CD14-positive monocyte (primary cell): ENCODE measurements at regions not wholly inside any gene's neighbourhood (a gene's known extent, or its start where the extent isn't known, plus 50 kb on each side); places are given as distances from the start of the nearest gene placed in this dataset.

ENCODE experiments used
- DNase-seq, 3 donors: peaks; one replicate each; pipeline ENCODE4 v3.0.0-alpha.2; 2011 to 2022
- H2AFZ ChIP-seq: 2 replicates; pipeline ENCODE4 v1.6.0; 2012; ENCODE audit warnings: mild to moderate bottlenecking, low read depth, low read length, inconsistent platforms; ENCODE audit not compliant: insufficient read depth, poor library complexity, severe bottlenecking
- H3K27ac ChIP-seq, 2 donors: 1 replicate in 1 of 2; 2 replicates in 1 of 2; pipeline ENCODE4 v1.5.1; 2012 to 2013; ENCODE audit warnings: low read length in 2 of 2, control low read depth in 1 of 2, inconsistent platforms in 1 of 2, low read depth in 1 of 2, mild to moderate bottlenecking in 1 of 2
- H3K27me3 ChIP-seq, 2 donors: one replicate each; pipeline versions ENCODE4 v1.6.0 to v1.6.1; 2011 to 2013; ENCODE audit warnings: low read length in 2 of 2; ENCODE audit not compliant: control insufficient read depth in 2 of 2, insufficient read depth in 2 of 2
- H3K36me3 ChIP-seq, 2 donors: replicated peaks in 1 of 2; 1 replicate in 1 of 2; 2 replicates in 1 of 2; pipeline versions ENCODE4 v1.5.1 to v1.6.1; 2012 to 2013; ENCODE audit warnings: low read length in 2 of 2, control low read depth in 1 of 2, inconsistent platforms in 1 of 2, mild to moderate bottlenecking in 1 of 2; ENCODE audit not compliant: insufficient read depth in 2 of 2, control insufficient read depth in 1 of 2
- H3K4me1 ChIP-seq, 2 donors: 1 replicate in 1 of 2; 2 replicates in 1 of 2; pipeline versions ENCODE4 v1.5.1 to v1.6.1; 2012 to 2013; ENCODE audit warnings: low read length in 2 of 2, control low read depth in 1 of 2, inconsistent platforms in 1 of 2, mild to moderate bottlenecking in 1 of 2, moderate library complexity in 1 of 2; ENCODE audit not compliant: insufficient read depth in 2 of 2, control insufficient read depth in 1 of 2
- H3K4me2 ChIP-seq: replicated peaks from 2 replicates; pipeline ENCODE3; 2012; ENCODE audit warnings: low read length, moderate library complexity, mild to moderate bottlenecking; ENCODE audit not compliant: poor library complexity, severe bottlenecking; ENCODE audit errors: extremely low read depth
- H3K4me3 ChIP-seq, 3 experiments: fragments of 200-600 bp in 1 of 3; sonication (generic) in 1 of 3; replicated peaks in 1 of 3; 1 replicate in 2 of 3; 2 replicates in 1 of 3; pipeline ENCODE4 v1.5.1; 2011 to 2013; ENCODE audit warnings: low read length in 3 of 3, mild to moderate bottlenecking in 3 of 3, control low read depth in 2 of 3, low read depth in 2 of 3, inconsistent platforms in 1 of 3, moderate library complexity in 1 of 3
- H3K79me2 ChIP-seq: 2 replicates; pipeline ENCODE4 v1.6.0; 2012; ENCODE audit warnings: mild to moderate bottlenecking, control low read depth, inconsistent platforms, low read length, moderate library complexity; ENCODE audit not compliant: insufficient read depth
- H3K9ac ChIP-seq: 2 replicates; pipeline ENCODE4 v1.6.0; 2017; ENCODE audit warnings: low read length, mild to moderate bottlenecking; ENCODE audit not compliant: insufficient read depth, poor library complexity, severe bottlenecking
- H3K9me3 ChIP-seq, 2 donors: replicated peaks in 1 of 2; 1 replicate in 1 of 2; 2 replicates in 1 of 2; pipeline versions ENCODE4 v1.5.1 to v1.6.1; 2012 to 2013; ENCODE audit warnings: low read length in 2 of 2, control low read depth in 1 of 2; ENCODE audit not compliant: control insufficient read depth in 1 of 2, insufficient read depth in 1 of 2
- H4K20me1 ChIP-seq: 2 replicates; pipeline ENCODE4 v1.6.0; 2012; ENCODE audit warnings: mild to moderate bottlenecking, low read length, control low read depth, moderate library complexity; ENCODE audit not compliant: insufficient read depth
- H3K27ac Mint-ChIP-seq, 7 donors: one replicate each; pipeline ENCODE4 v1.8.0; 2020; ENCODE audit warnings: mild to moderate bottlenecking in 7 of 7, mixed read lengths in 7 of 7, moderate library complexity in 6 of 7, inconsistent platforms in 2 of 7
- H3K27me3 Mint-ChIP-seq, 3 donors: one replicate each; pipeline ENCODE4 v1.8.0; 2021 to 2022; ENCODE audit warnings: low read depth in 3 of 3, mild to moderate bottlenecking in 3 of 3, mixed read lengths in 3 of 3, moderate library complexity in 3 of 3, inconsistent platforms in 1 of 3
- H3K36me3 Mint-ChIP-seq, 2 donors: one replicate each; pipeline ENCODE4 v1.8.0; 2020; ENCODE audit warnings: mixed read lengths in 2 of 2, inconsistent platforms in 1 of 2, mild to moderate bottlenecking in 1 of 2
- H3K4me1 Mint-ChIP-seq: one replicate; pipeline ENCODE4 v1.8.0; 2020; ENCODE audit warnings: mild to moderate bottlenecking, mixed read lengths
- H3K4me3 Mint-ChIP-seq, 2 donors: one replicate each; pipeline ENCODE4 v1.8.0; 2020; ENCODE audit warnings: mild to moderate bottlenecking in 2 of 2, mixed read lengths in 2 of 2, moderate library complexity in 1 of 2
- H3K9me3 Mint-ChIP-seq, 7 donors: one replicate each; pipeline ENCODE4 v1.8.0; 2020 to 2022; ENCODE audit warnings: mixed read lengths in 7 of 7, mild to moderate bottlenecking in 6 of 7, moderate library complexity in 6 of 7, inconsistent platforms in 2 of 7
- CTCF ChIP-seq: fragments of 200-600 bp; IDR thresholded peaks from one replicate; pipeline ENCODE4 v1.8.0; 2022; ENCODE audit warnings: antibody characterized with exemption, mild to moderate bottlenecking
- WGBS: methylation state at CpG from one replicate; pipeline ENCODE4 v1.1.5; 2013; ENCODE audit warnings: missing lambda C conversion rate; ENCODE audit not compliant: insufficient coverage; 5-methylcytosine and 5-hydroxymethylcytosine counted together
- intact Hi-C, 2 donors: fragments of 100-400 bp; cut with micrococcal nuclease; formaldehyde crosslinking; loops; one replicate each; pipeline versions ENCODE4 v1.15.0 to v1.15.1; 2023

- H3K36me3 Mint-ChIP-seq, result no peaks in the 10 kb centered on the region
- Histone ChIP-seq H3K9ac (no peak overlapping the region), H2AFZ (no peak overlapping the region), H3K27me3 (no peaks in the 10 kb centered on the region), H3K27ac (no peak overlapping the region), H3K79me2 (no peaks in the 10 kb centered on the region), H4K20me1 (no peaks in the 10 kb centered on the region), H3K9me3 (no peaks in the 10 kb centered on the region), H3K4me1 (no peaks in the 10 kb centered on the region), H3K4me3 (no peak overlapping the region), H3K36me3 (no peaks in the 10 kb centered on the region), H3K4me2 (no peak overlapping the region)
- DNase-seq, result no peak
- no peak for TF ChIP-seq CTCF
- no peaks in the 10 kb centered on the region for H3K4me1 Mint-ChIP-seq
- no peaks in the 10 kb centered on the region for H3K27me3 Mint-ChIP-seq
- H3K4me3 Mint-ChIP-seq, result no peak overlapping the region
- peaks cover 0 to 5% (median 2%) of the 10 kb centered on the region in 7 donors for H3K9me3 Mint-ChIP-seq
- intact Hi-C loops, result no loop called here
- no peak overlapping the region for H3K27ac Mint-ChIP-seq
These were observed 290.3 kb upstream of the SGCD start for GRCh38 chr5:156036640-156037039.

DNA sequence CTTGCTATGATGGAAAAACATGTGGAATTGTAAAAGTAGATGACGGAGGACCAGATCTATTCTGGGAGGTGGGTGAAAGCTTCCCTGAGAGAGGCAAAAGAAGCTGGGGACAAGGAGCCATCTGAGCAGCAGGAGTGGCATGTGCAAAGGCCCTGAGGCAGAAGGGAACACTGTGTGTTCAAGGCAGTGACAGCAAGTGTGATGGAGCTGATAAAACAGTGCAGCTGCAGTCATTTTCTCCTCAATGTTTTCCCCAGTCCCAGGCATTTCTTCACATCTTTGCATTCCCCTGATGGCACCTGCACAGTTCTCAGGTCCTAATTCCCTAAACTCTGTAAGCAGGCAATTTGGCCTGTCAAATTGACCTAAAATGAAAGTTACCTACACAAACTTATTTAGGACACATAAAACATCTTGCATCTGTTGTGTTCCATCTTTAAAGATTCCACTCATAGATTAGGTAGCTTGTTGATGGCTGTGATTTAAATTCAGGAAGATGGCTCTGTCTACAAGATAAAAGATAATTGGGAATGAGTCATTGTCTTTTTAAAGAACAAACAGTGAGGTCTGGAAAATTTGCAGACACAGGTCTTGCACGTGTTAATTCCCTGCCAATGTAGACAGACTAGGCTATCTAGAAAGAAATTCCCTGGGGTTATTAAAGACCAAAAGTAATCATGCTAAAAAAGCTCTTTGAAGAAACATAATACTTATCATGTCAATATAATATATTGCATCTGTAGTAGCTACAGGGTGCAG lies 289.6 kb upstream of the SGCD start:
- no peak overlapping the region for H3K4me3 Mint-ChIP-seq
- no peaks in the 10 kb centered on the region for H3K4me1 ChIP-seq
- H3K36me3 Mint-ChIP-seq, result no peaks in the 10 kb centered on the region
- H3K9ac ChIP-seq, result no peak overlapping the region
- WGBS, result 100% methylated on average over 1 of the region's 2 CpGs
- no peaks in the 10 kb centered on the region for H3K9me3 ChIP-seq
- H3K27ac ChIP-seq, result no peak overlapping the region
- H3K27me3 Mint-ChIP-seq, result no peaks in the 10 kb centered on the region
- TF ChIP-seq CTCF, result no peak
- no peaks in the 10 kb centered on the region for H3K79me2 ChIP-seq
- no peaks in the 10 kb centered on the region for H4K20me1 ChIP-seq
- H3K27me3 ChIP-seq, result no peaks in the 10 kb centered on the region
- H2AFZ ChIP-seq, result no peak overlapping the region
- H3K27ac Mint-ChIP-seq, result no peak overlapping the region
- intact Hi-C loops, result no loop called here
- no peak for DNase-seq
- no peaks in the 10 kb centered on the region for H3K4me1 Mint-ChIP-seq
- H3K4me3 ChIP-seq, result no peak overlapping the region
- no peaks in the 10 kb centered on the region for H3K36me3 ChIP-seq
- peaks cover 0 to 5% (median 2%) of the 10 kb centered on the region in 7 donors for H3K9me3 Mint-ChIP-seq
- H3K4me2 ChIP-seq, result no peak overlapping the region
